ENCODE measurements at regions not wholly inside any gene's neighbourhood (a gene's known extent, or its start where the extent isn't known, plus 50 kb on each side); places are given as distances from the start of the nearest gene placed in this dataset.

DNA sequence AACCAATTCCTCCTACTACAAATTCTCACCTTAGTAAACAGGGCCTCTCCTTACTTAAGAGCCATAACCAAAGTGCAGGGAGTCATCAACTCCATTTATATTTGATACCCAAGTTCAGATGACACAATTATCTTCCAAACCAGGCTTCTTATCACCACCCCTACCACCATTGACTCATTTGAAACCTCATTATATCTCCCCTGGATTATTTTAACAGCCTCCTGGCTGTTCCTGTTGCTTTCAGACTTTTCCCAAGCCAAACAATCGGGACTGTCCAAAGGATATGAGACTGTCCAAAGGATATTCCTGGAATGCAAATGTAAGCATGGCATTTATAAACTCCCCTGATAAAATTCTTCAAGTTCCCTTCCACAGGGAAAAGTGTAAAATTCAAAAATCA is 394.3 kb downstream of the MAFB start:
- TF ChIP-seq, protein P1, sequence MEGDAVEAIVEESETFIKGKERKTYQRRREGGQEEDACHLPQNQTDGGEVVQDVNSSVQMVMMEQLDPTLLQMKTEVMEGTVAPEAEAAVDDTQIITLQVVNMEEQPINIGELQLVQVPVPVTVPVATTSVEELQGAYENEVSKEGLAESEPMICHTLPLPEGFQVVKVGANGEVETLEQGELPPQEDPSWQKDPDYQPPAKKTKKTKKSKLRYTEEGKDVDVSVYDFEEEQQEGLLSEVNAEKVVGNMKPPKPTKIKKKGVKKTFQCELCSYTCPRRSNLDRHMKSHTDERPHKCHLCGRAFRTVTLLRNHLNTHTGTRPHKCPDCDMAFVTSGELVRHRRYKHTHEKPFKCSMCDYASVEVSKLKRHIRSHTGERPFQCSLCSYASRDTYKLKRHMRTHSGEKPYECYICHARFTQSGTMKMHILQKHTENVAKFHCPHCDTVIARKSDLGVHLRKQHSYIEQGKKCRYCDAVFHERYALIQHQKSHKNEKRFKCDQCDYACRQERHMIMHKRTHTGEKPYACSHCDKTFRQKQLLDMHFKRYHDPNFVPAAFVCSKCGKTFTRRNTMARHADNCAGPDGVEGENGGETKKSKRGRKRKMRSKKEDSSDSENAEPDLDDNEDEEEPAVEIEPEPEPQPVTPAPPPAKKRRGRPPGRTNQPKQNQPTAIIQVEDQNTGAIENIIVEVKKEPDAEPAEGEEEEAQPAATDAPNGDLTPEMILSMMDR (IDR thresholded peaks at IDR 0.05), result no peak
- ATAC-seq (no peak), DNase-seq (no peak)
- Histone ChIP-seq H3K4me1 (ENCODE audit: low read depth) (no peaks in the 10 kb centered on the region), H3K9me3 (peaks cover 4% of the 10 kb centered on the region), H3K36me3 (ENCODE audit: low read depth) (no peaks in the 10 kb centered on the region), H3K4me3 (no peak overlapping the region)
- intact Hi-C loops (cut with DNase I, micrococcal nuclease), result no loop called here

DNA sequence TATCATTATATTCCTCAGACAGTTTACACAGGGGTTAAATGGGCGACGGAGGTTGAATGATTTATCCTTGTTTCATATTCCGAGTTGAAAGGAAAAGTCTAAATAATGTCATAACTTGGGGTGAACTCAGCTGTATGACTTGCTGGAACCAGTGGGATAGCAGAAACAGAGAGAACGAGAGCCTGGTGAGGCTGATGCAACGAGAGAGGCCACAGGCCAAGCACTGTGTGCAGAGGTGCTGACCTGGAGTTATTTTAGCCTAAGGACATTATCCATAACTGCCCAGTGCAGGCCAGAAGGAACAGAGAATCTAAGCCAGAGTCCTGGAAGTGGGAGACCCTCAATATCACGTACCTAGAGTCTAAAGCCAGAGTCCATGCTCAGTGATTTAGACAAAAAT is 394.9 kb downstream of the MAFB start:
- TF ChIP-seq, protein P1 (IDR thresholded peaks at IDR 0.05), result no peak
- H3K36me3 ChIP-seq (ENCODE audit: low read depth), result no peaks in the 10 kb centered on the region
- H3K9me3 ChIP-seq, result peaks cover 4% of the 10 kb centered on the region
- intact Hi-C loops (cut with DNase I, micrococcal nuclease), result no loop called here
- H3K4me1 ChIP-seq (ENCODE audit: low read depth), result no peaks in the 10 kb centered on the region
- no peak overlapping the region for H3K4me3 ChIP-seq
- DNase-seq (no peak), ATAC-seq (no peak)

DNA sequence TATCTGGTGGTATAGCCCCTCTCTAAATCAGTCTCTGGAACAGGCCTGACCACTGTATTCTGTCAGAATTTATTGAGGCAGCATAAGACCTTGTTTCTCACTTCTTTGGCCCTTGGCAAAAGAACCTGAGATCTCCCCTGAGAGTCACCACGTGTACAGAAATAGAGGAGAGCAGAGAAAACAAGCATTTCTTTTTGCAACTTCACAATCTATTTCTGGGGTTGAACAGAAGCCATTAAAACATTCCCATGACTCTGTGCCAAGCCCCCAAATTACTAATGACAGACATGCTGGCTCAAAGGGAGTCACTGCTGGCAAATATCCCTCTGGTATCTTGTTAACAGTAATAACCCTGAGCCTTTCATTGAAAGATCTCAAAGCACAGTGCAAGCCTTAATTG is 395.3 kb downstream of the MAFB start:
- DNase-seq (no peak), ATAC-seq (no peak)
- TF ChIP-seq, protein P1 (IDR thresholded peaks at IDR 0.05), result no peak
- Histone ChIP-seq H3K4me1 (ENCODE audit: low read depth) (no peaks in the 10 kb centered on the region), H3K9me3 (peaks cover 4% of the 10 kb centered on the region), H3K36me3 (ENCODE audit: low read depth) (no peaks in the 10 kb centered on the region), H3K4me3 (no peak overlapping the region)
- intact Hi-C loops (cut with DNase I, micrococcal nuclease), result no loop called here

DNA sequence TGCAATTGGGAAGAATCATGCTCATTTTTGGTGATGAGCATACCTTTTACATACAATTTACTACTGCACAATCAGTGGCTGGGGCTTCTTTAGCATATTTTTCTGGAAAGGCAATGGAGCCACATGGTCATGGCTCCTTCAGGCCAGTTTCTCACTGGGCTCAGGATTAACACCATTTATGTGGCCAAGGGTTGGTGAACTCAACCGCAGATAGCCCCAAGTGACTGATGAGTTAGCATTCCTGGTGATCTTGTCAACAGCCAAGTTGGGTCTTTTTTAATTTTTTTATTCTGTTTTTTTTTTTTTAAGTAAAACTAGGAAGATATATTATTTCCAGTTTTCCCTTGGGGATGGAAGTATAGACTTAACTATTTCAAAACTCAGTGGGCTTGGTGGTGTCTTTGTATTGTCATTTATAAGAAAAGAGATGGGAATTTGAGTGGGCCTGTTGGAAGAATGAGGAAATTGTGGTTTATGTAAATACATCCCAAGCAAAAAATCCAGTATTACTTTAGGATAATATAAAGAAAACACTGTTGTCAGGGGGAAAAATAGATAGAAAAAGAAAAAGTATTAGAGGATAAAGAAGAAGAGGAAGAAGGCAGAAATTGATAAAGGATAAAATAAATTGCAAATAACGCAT is 397.4 kb downstream of the MAFB start:
- DNase-seq, result no peak
- intact Hi-C loops (cut with DNase I, micrococcal nuclease), result no loop called here
- TF ChIP-seq, protein P1 (IDR thresholded peaks at IDR 0.05), result no peak
- H3K4me3 ChIP-seq, result no peak overlapping the region
- no peak for ATAC-seq
- H3K4me1 ChIP-seq (ENCODE audit: low read depth), result no peaks in the 10 kb centered on the region
- H3K9me3 ChIP-seq, result no peaks in the 10 kb centered on the region
- H3K36me3 ChIP-seq (ENCODE audit: low read depth), result no peaks in the 10 kb centered on the region

DNA sequence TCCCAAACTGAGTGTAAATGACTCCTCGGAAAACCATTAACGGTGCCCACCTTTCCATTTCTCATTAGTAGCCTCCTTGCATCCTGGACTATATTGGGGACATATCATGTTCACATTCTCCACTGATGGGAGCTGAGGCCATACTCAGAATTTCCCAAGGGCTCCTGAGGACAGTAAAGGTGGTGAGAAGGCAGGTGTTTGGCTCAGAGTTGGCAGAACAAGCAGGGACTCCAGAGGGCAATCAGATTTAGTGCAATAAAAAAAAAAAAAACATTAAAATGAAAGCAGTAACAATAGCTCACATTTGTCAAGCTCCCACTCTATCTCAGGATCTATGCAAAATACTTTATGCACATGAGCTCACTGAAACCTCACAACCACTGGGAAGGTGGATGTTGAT is 401.4 kb downstream of the MAFB start:
- no peaks in the 10 kb centered on the region for H3K4me1 ChIP-seq (ENCODE audit: low read depth)
- no peak for DNase-seq
- H3K9me3 ChIP-seq, result no peaks in the 10 kb centered on the region
- TF ChIP-seq, protein P1 (IDR thresholded peaks at IDR 0.05), result no peak
- H3K4me3 ChIP-seq, result no peak overlapping the region
- no peaks in the 10 kb centered on the region for H3K36me3 ChIP-seq (ENCODE audit: low read depth)
- intact Hi-C loops (cut with DNase I, micrococcal nuclease), result no loop called here
- ATAC-seq, result peak; percentile 60
